ENCODE measurements at regions not wholly inside any gene's neighbourhood (a gene's known extent, or its start where the extent isn't known, plus 50 kb on each side); places are given as distances from the start of the nearest gene placed in this dataset.

DNA sequence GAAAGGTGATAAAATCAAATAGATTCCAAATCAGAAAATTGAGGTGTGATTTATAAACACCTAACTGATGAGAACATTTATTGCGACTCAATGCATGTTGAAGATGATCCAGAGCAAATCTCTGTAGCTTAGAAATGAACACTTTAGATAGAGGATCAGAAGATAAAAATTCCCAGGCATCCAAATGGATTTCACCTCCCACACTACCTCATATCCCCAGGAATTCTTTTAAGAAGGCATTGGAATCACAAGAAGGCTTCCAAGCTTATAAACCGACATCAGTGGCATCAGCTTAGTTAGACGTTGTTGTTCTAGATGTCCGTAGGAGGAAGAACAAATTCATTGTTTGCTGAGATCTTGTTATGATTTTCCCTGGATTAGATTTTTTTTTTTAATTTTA, 154.4 kb downstream of the EBLN2 start:
- TF ChIP-seq, protein P1, sequence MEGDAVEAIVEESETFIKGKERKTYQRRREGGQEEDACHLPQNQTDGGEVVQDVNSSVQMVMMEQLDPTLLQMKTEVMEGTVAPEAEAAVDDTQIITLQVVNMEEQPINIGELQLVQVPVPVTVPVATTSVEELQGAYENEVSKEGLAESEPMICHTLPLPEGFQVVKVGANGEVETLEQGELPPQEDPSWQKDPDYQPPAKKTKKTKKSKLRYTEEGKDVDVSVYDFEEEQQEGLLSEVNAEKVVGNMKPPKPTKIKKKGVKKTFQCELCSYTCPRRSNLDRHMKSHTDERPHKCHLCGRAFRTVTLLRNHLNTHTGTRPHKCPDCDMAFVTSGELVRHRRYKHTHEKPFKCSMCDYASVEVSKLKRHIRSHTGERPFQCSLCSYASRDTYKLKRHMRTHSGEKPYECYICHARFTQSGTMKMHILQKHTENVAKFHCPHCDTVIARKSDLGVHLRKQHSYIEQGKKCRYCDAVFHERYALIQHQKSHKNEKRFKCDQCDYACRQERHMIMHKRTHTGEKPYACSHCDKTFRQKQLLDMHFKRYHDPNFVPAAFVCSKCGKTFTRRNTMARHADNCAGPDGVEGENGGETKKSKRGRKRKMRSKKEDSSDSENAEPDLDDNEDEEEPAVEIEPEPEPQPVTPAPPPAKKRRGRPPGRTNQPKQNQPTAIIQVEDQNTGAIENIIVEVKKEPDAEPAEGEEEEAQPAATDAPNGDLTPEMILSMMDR (IDR thresholded peaks at IDR 0.05; ENCODE audit: low read depth, low read length) = no peak
- no peak for TF ChIP-seq EZH2phosphoT487 (IDR thresholded peaks at IDR 0.05; ENCODE audit: low read depth)
